HG03457 (cell line): ENCODE measurements at regions not wholly inside any gene's neighbourhood (a gene's known extent, or its start where the extent isn't known, plus 50 kb on each side); places are given as distances from the start of the nearest gene placed in this dataset.

Source experiments
- ATAC-seq: cut with Tn5 transposase; IDR thresholded peaks from one replicate; pipeline ENCODE4 v1.9.1; 2021; ENCODE audit warnings: moderate number of reproducible peaks; ENCODE audit not compliant: unreplicated experiment

- no peak for ATAC-seq
Measured at GRCh38 chr2:150627526-150627925, 140.1 kb upstream of the RND3 start.

GRCh38 chr2:150626934-150627411 lies 139.5 kb upstream of the RND3 start:
- no peak for ATAC-seq

DNA sequence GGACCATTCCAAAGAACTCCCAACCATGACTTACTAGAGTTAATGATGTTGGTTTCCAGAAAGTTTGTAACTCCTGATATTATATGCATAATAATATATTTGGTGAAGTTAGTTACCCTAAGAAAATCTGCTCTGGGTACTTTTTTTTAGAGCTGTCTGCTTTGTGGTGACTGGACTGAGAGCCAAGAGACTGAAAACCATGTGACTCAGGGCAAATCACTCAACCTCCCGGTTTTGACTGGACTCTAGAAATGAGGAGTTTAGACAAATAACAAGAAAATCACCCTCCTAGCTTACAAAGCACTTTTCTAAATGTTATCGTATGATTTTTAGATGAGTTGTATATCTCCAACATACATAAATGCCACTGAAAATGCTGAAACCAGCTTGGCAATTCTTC lies 138.3 kb upstream of the RND3 start:
- no peak for ATAC-seq

DNA sequence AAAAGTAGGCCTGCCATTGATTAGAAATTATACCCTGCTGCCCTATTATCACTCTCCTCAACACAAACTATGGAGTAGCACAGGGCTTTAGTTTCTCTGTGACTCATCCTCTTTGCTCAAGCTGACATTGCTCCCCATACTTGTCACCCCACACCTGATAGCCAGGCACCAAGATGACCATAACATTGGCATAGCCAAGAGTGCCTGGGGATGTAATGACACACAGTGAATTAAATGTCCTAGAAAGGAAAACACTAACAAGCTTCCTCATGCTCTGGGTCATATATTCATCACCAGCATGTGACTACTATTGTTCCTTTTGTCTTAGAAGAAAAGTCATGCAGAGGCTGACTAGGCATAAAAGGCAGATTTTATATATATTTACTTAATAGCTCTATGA lies 137.8 kb upstream of the RND3 start:
- ATAC-seq = no peak

- no peak for ATAC-seq
Measured at GRCh38 chr2:150624001-150624401, 136.5 kb upstream of the RND3 start.

- no peak for ATAC-seq
Measured at GRCh38 chr2:150621526-150622213, 134.2 kb upstream of the RND3 start.

- no peak for ATAC-seq
Measured at GRCh38 chr2:150620855-150621254, 133.4 kb upstream of the RND3 start.

DNA sequence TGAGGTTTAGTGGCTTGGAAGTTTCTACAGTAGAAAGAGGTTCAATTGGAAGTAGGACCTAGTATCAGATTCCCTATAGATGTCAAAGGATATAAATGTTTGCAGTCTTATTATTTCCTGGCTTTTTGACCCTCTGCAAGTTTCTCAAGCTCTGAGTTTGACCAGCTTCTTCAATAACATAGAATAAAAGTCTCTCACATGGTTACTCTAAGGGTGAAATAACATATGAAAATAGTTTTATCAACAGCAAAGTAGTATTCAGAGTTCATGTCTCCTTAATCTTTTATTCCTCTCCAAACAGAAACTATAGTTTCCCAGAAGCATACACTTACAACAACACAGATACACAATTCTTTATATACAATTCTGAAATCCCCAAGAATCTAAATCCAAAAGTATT lies 132.9 kb upstream of the RND3 start:
- ATAC-seq = no peak

DNA sequence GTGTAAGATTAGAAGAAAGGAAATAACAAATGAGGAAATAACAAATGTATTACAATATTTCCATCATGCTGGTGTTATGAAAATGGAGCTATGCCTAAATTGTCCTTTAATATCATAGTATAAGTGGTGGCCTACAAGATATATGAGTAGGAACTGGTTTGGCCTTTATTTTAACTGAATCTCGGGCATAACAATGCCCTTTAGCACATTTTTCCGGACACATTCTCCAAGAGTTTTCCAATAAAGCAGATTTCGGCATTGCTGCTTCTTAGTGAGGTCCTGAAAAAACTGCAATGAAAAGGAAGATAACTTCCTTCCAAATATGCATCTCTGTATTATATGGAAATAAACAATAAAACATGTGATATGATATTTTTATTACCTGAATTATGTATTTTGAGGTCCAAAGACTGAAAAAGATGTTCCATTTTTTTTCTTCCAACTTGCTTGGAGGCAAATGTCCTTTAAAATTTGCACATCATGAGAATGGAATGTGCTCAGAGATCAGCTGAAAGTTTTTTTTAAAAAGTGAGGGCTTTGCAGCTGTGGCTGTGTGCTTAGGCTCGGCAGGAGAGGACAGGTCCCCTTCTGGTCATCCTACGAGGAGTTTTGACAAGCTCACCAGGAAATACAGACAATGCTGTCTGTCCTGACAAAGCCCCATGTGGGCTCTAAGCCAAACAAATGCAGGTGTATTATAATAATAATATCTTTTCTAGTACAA lies 132.3 kb upstream of the RND3 start:
- no peak for ATAC-seq

GRCh38 chr2:150618245-150618895 lies 130.9 kb upstream of the RND3 start:
- ATAC-seq = no peak

GRCh38 chr2:150617351-150617978 lies 130.0 kb upstream of the RND3 start:
- no peak for ATAC-seq

- no peak for ATAC-seq
Measured at GRCh38 chr2:150612957-150613710, 125.7 kb upstream of the RND3 start.

DNA sequence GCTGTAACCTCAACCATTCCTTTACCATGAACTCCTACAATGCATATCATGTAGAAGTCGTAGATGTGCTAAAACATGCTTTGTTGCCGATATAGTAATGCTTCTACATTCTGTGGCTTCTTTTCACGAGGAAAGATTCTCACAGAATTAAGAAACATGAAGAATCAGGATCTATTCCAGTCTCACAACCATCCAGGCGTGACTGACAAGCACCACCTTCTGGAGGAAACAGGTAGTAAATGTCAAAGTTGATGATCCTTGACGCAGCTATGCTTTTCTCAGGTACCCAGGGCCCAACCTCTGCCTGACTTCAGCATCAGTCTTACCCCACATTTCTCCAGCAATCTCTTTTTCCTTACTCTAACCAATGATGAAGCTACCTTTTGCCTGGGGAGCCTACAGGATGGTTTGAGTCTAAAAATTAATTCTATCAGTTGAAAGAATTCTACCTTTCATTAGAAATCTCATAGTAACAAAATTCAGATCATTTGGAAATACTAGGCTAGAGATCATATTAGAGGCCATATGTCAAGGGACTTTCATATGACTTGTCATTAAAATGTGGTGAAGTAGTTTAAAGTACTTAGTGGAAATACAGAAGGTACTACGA lies 123.3 kb upstream of the RND3 start:
- no peak for ATAC-seq

DNA sequence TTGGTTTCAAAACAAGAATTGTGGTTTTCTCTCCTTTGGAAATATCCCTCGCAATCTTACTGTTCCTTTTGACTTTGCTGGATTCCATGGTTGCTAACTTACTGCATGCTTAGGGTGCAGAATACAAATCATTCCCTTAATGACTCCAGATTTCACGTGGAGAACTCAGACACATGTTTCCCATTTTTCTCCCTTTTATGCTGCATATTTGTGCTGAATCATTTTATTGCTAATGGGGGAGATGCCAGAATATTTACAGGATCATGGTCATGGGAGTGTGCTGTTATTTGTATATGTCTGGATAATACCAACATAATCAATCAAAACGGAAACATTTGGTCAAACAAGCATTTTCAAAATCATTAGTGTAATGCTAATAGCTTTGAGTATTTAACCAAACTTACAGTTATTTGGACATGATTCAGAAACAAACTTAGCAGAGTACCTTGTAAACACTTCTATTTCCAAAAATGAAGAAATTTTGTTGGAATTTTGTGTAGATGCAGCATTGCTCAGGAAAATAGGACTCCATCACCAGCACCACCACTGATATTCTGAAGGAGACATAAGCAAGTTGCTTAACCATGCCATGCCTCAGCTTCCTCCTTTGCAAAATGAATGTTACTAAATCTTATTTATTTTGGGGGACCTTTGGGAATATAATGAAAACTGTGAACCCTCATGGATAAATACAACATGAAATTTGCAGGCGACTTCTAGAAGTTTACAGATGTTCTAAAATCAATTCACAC lies 122.5 kb upstream of the RND3 start:
- ATAC-seq = no peak

DNA sequence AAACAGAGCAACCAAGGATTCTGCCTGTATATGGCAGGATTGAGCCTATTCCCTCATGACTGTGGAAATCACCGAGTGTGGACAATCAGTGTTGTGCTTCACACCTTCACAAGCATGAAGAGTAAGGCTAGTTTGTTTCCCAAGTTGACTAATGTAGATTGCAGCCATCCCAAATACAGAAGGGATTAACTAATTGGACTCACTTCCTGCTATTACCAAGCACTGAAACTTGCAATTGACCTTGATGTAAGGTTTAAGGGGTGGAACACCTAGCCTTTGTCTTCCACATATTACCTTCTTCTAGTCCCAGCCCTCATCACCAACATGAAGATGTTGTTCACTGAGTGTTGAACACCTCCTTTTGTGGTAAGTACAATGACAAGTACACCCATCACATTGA lies 120.9 kb upstream of the RND3 start:
- ATAC-seq = no peak

DNA sequence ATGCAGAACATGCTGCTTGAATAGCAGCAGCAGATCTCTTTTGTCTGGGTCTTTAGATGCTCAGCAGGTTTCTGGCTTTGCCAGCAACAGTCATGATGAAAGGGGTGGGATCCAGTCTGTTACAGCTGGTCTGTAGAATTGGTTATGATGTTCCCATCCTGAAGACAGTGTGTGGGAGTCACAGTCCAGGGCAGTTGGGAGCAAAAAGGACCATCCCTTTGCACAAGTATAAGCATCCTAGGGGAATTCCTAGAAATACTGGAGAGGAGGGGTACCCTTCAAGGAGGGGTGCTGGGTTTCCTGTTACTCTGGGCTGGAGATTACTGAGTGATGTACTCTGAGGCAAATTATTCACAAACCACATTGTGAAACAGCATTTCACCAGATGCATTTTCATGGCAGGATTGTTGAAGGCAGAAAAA lies 119.9 kb upstream of the RND3 start:
- no peak for ATAC-seq

DNA sequence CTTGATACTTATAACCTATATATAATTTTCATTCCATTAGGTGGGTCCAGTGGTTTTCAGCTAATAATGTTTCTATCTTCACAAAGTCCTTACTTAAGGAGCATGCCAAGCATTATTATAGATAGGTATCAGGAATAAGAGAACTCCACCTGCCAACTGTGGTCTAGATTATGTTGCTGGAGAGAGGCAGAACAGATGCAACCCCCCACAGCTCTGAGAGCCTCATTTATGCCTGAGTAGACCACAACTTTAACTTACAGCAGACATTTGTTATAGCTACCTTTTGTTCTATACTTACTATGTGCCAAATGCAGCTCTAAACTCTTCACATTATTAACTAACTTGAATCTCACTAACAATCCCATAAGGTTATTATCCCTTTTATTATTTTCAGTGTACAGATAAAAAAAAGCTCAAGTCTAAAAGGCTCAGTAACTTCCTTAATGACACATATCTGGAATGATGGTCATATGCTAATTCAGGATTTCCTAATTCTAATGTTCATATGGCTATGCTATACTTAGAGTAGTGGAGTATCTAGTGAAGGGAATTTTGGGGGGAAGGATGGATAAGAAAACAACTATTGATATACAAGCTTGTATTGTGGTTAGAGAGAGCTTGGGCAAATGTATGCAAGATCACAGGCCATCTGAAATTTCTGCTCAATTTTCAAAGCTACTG lies 119.1 kb upstream of the RND3 start:
- ATAC-seq = no peak

- ATAC-seq = no peak
Measured at GRCh38 chr2:150605664-150606063, 118.2 kb upstream of the RND3 start.
